ENCODE measurements at regions not wholly inside any gene's neighbourhood (a gene's known extent, or its start where the extent isn't known, plus 50 kb on each side); places are given as distances from the start of the nearest gene placed in this dataset.

- Histone ChIP-seq H3K4me1 (ENCODE audit: control insufficient read depth in 1 of 2, low read depth in 2 of 2) (peaks cover 4 to 5% of the 10 kb centered on the region in 2 donors), H3K27ac (no peak overlapping the region), H3K4me3 (no peak overlapping the region), H3K9me3 (no peaks in the 10 kb centered on the region), H3K27me3 (replicated peaks; ENCODE audit: insufficient read depth) (no peaks in the 10 kb centered on the region), H3K36me3 (no peaks in the 10 kb centered on the region)
- TF ChIP-seq, protein P1, sequence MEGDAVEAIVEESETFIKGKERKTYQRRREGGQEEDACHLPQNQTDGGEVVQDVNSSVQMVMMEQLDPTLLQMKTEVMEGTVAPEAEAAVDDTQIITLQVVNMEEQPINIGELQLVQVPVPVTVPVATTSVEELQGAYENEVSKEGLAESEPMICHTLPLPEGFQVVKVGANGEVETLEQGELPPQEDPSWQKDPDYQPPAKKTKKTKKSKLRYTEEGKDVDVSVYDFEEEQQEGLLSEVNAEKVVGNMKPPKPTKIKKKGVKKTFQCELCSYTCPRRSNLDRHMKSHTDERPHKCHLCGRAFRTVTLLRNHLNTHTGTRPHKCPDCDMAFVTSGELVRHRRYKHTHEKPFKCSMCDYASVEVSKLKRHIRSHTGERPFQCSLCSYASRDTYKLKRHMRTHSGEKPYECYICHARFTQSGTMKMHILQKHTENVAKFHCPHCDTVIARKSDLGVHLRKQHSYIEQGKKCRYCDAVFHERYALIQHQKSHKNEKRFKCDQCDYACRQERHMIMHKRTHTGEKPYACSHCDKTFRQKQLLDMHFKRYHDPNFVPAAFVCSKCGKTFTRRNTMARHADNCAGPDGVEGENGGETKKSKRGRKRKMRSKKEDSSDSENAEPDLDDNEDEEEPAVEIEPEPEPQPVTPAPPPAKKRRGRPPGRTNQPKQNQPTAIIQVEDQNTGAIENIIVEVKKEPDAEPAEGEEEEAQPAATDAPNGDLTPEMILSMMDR (IDR thresholded peaks at IDR 0.05), result no peak
- DNase-seq (ENCODE audit: low spot score) (no peak), ATAC-seq (ENCODE audit: insufficient number of reproducible peaks, low FRiP score, low read depth) (no peak)
These were observed 427.2 kb upstream of the CBLB start for GRCh38 chr3:106296062-106296461.

GRCh38 chr3:106299300-106300098 lies 430.7 kb upstream of the CBLB start:
- Histone ChIP-seq H3K27me3 (replicated peaks; ENCODE audit: insufficient read depth) (no peaks in the 10 kb centered on the region), H3K4me3 (no peak overlapping the region), H3K4me1 (ENCODE audit: control insufficient read depth in 1 of 2, low read depth in 2 of 2) (peaks cover 4 to 5% of the 10 kb centered on the region in 2 donors), H3K27ac (no peak overlapping the region), H3K36me3 (no peaks in the 10 kb centered on the region), H3K9me3 (no peaks in the 10 kb centered on the region)
- TF ChIP-seq, protein P1 (IDR thresholded peaks at IDR 0.05), result no peak
- no peak for ATAC-seq (ENCODE audit: insufficient number of reproducible peaks, low FRiP score, low read depth)
- DNase-seq (ENCODE audit: low spot score), result no peak

- DNase-seq (ENCODE audit: low spot score), result no peak
- no peak for ATAC-seq (ENCODE audit: insufficient number of reproducible peaks, low FRiP score, low read depth)
- no peak overlapping the region for H3K4me3 ChIP-seq
- no peak overlapping the region for H3K27ac ChIP-seq
- H3K9me3 ChIP-seq, result no peaks in the 10 kb centered on the region
- H3K36me3 ChIP-seq, result no peaks in the 10 kb centered on the region
- peaks cover 5 to 8% of the 10 kb centered on the region in 2 donors for H3K4me1 ChIP-seq (ENCODE audit: control insufficient read depth in 1 of 2, low read depth in 2 of 2)
- no peaks in the 10 kb centered on the region for H3K27me3 ChIP-seq (replicated peaks; ENCODE audit: insufficient read depth)
- TF ChIP-seq, protein P1 (IDR thresholded peaks at IDR 0.05), result no peak
These were observed 433.8 kb upstream of the CBLB start for GRCh38 chr3:106302451-106303221.

GRCh38 chr3:106303766-106304165 lies 435.0 kb upstream of the CBLB start:
- H3K36me3 ChIP-seq, result no peaks in the 10 kb centered on the region
- peaks cover 5 to 8% of the 10 kb centered on the region in 2 donors for H3K4me1 ChIP-seq (ENCODE audit: control insufficient read depth in 1 of 2, low read depth in 2 of 2)
- ATAC-seq (ENCODE audit: insufficient number of reproducible peaks, low FRiP score, low read depth) (no peak), DNase-seq (ENCODE audit: low spot score) (no peak)
- H3K9me3 ChIP-seq, result no peaks in the 10 kb centered on the region
- TF ChIP-seq, protein P1 (IDR thresholded peaks at IDR 0.05), result no peak
- no peaks in the 10 kb centered on the region for H3K27me3 ChIP-seq (replicated peaks; ENCODE audit: insufficient read depth)
- no peak overlapping the region for H3K27ac ChIP-seq
- no peak overlapping the region for H3K4me3 ChIP-seq

- Histone ChIP-seq H3K27ac (no peak overlapping the region), H3K9me3 (no peaks in the 10 kb centered on the region), H3K27me3 (replicated peaks; ENCODE audit: insufficient read depth) (no peaks in the 10 kb centered on the region), H3K4me1 (ENCODE audit: control insufficient read depth in 1 of 2, low read depth in 2 of 2) (peaks cover 0 to 4% of the 10 kb centered on the region in 2 donors), H3K4me3 (no peak overlapping the region), H3K36me3 (no peaks in the 10 kb centered on the region)
- TF ChIP-seq, protein P1 (IDR thresholded peaks at IDR 0.05), result no peak
- DNase-seq (ENCODE audit: low spot score) (no peak), ATAC-seq (ENCODE audit: insufficient number of reproducible peaks, low FRiP score, low read depth) (no peak)
These were observed 436.3 kb upstream of the CBLB start for GRCh38 chr3:106305127-106305526.
